Smooth muscle cell (in vitro differentiated cells): ENCODE measurements at regions not wholly inside any gene's neighbourhood (a gene's known extent, or its start where the extent isn't known, plus 50 kb on each side); places are given as distances from the start of the nearest gene placed in this dataset.

Experiments used
- DNase-seq: peaks from one replicate; lab custom pipeline; 2025; ENCODE audit not compliant: unreplicated experiment; lab: John Stamatoyannopoulos, UW
- H2AFZ ChIP-seq: fragments of 200-600 bp; sonication (generic); 2 replicates; pipeline ENCODE4 v1.6.0; 2016; ENCODE audit warnings: antibody characterized with exemption, low read depth, mild to moderate bottlenecking
- H3F3A ChIP-seq: fragments of 200-600 bp; sonication (generic); 2 replicates; pipeline ENCODE4 v1.6.0; 2017; ENCODE audit warnings: antibody characterized with exemption, low read depth
- H3K27ac ChIP-seq: fragments of 200-600 bp; sonication (generic); 2 replicates; pipeline ENCODE4 v1.5.1; 2016; ENCODE audit warnings: low read depth, mild to moderate bottlenecking
- H3K27me3 ChIP-seq: fragments of 200-600 bp; sonication (generic); 2 replicates; pipeline ENCODE4 v1.6.1; 2016; ENCODE audit warnings: low read depth, mild to moderate bottlenecking
- H3K36me3 ChIP-seq: fragments of 200-600 bp; sonication (generic); 2 replicates; pipeline ENCODE4 v1.5.1; 2016; ENCODE audit warnings: low read depth
- H3K4me1 ChIP-seq: fragments of 200-600 bp; sonication (generic); 2 replicates; pipeline ENCODE4 v1.5.1; 2016; ENCODE audit warnings: low read depth
- H3K4me2 ChIP-seq: fragments of 200-600 bp; sonication (generic); 2 replicates; pipeline ENCODE4 v1.6.0; 2016; ENCODE audit warnings: mild to moderate bottlenecking
- H3K4me3 ChIP-seq: fragments of 200-600 bp; sonication (generic); 2 replicates; pipeline ENCODE4 v1.5.1; 2016; ENCODE audit warnings: mild to moderate bottlenecking
- H3K79me2 ChIP-seq: fragments of 200-600 bp; sonication (generic); 2 replicates; pipeline ENCODE4 v1.6.0; 2016; ENCODE audit warnings: low read depth, mild to moderate bottlenecking
- H3K9ac ChIP-seq: fragments of 200-600 bp; sonication (generic); 2 replicates; pipeline ENCODE4 v1.6.0; 2016; ENCODE audit warnings: low read depth
- H3K9me3 ChIP-seq: fragments of 200-600 bp; sonication (generic); replicated peaks from 2 replicates; pipeline ENCODE4 v1.5.1; 2016; ENCODE audit warnings: low read depth
- H4K20me1 ChIP-seq: fragments of 200-600 bp; sonication (generic); 2 replicates; pipeline ENCODE4 v1.6.0; 2016; ENCODE audit warnings: low read depth
- WGBS: methylation state at CpG from one replicate; pipeline ENCODE4 v1.1.7; 2016; ENCODE audit warnings: low lambda C conversion rate; 5-methylcytosine and 5-hydroxymethylcytosine counted together
- TF ChIP-seq, protein P1 (sequence below): fragments of 200-600 bp; sonication (generic); IDR thresholded peaks from 2 replicates; pipeline ENCODE4 v1.5.1; 2017; ENCODE audit warnings: borderline replicate concordance, mild to moderate bottlenecking, antibody characterized with exemption; ENCODE audit not compliant: insufficient read depth, poor library complexity, severe bottlenecking

DNA sequence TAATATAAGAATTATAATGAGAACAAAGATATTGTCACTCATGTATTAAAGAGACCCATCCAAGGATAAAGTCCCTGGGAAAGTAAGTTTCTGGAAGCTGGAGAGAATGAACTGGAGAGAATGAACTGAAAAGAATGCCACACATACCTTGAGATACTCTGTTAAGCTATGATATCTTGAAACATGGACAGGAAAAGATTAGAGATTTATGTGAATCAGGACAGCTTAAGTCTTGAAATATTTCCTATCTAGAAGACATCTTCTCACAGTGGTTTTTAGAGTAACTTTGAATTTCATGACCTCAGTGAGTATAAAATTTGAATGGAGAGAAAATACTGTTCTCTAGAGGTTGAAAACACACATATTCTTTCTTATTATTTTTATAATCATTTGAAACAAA, 201.3 kb upstream of the HMCN1 start:
- Histone ChIP-seq H3K9me3 (no peaks in the 10 kb centered on the region), H3K36me3 (no peaks in the 10 kb centered on the region), H3K4me1 (peaks cover 16% of the 10 kb centered on the region), H4K20me1 (no peaks in the 10 kb centered on the region), H3F3A (no peaks in the 10 kb centered on the region), H3K27me3 (no peaks in the 10 kb centered on the region), H3K4me3 (no peak overlapping the region), H3K27ac (peak overlapping the region; percentile 55), H2AFZ (peak overlapping the region; percentile 52), H3K9ac (no peak overlapping the region), H3K4me2 (peak overlapping the region; percentile 68), H3K79me2 (no peaks in the 10 kb centered on the region)
- TF ChIP-seq, protein P1, sequence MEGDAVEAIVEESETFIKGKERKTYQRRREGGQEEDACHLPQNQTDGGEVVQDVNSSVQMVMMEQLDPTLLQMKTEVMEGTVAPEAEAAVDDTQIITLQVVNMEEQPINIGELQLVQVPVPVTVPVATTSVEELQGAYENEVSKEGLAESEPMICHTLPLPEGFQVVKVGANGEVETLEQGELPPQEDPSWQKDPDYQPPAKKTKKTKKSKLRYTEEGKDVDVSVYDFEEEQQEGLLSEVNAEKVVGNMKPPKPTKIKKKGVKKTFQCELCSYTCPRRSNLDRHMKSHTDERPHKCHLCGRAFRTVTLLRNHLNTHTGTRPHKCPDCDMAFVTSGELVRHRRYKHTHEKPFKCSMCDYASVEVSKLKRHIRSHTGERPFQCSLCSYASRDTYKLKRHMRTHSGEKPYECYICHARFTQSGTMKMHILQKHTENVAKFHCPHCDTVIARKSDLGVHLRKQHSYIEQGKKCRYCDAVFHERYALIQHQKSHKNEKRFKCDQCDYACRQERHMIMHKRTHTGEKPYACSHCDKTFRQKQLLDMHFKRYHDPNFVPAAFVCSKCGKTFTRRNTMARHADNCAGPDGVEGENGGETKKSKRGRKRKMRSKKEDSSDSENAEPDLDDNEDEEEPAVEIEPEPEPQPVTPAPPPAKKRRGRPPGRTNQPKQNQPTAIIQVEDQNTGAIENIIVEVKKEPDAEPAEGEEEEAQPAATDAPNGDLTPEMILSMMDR, result no peak
- DNase-seq, result no peak

DNA sequence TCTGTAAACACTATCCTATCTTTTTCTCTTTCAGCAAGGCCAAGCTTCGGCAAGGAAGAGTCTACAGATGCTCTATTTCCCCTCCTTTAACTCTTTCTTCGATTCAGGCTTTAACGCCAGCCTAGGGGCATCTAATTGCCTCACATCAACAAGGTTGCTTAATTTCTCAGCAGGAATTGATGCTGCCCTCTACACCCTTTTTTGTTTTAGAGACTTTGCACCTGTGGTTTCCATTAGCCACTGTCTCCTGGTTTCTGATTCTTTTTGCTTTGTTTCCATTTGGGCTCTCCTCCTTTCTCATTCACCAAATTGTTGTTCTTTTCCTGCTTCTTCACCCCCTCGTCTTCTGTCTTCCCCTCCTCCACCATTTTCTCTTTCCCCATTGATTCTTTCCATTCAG, 202.4 kb upstream of the HMCN1 start:
- Histone ChIP-seq H3F3A (no peaks in the 10 kb centered on the region), H3K4me3 (no peak overlapping the region), H3K9me3 (no peaks in the 10 kb centered on the region), H4K20me1 (no peaks in the 10 kb centered on the region), H2AFZ (no peak overlapping the region), H3K4me1 (peaks cover 16% of the 10 kb centered on the region), H3K9ac (no peak overlapping the region), H3K27me3 (no peaks in the 10 kb centered on the region), H3K36me3 (no peaks in the 10 kb centered on the region), H3K27ac (no peak overlapping the region), H3K79me2 (no peaks in the 10 kb centered on the region), H3K4me2 (no peak overlapping the region)
- 92% methylated on average over 4 of the region's 4 CpGs for WGBS
- DNase-seq, result no peak
- TF ChIP-seq, protein P1, result no peak

DNA sequence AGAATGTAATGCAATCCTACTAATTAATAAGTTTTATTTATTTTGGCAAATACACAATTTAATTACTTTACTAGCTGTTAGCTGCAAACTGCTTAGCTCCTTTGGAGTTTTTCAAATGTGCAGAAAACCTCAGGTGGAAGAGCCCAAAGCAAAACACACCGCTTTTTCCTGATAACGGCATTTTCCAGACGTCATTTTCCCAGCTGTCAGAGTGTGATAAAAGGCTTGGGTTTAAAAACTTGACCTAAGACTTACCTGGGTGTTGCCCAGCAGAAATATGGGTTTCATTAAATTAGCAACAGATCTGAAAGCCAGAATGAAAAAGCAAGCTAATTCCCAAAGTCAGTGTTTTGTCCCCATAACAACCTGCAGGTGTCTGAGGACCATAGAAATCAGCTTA, 204.0 kb upstream of the HMCN1 start:
- no peak overlapping the region for H3K4me3 ChIP-seq
- 89% methylated on average over 3 of the region's 3 CpGs for WGBS
- peaks cover 16% of the 10 kb centered on the region for H3K4me1 ChIP-seq
- H4K20me1 ChIP-seq, result no peaks in the 10 kb centered on the region
- no peaks in the 10 kb centered on the region for H3K36me3 ChIP-seq
- TF ChIP-seq, protein P1, result no peak
- no peaks in the 10 kb centered on the region for H3K79me2 ChIP-seq
- no peaks in the 10 kb centered on the region for H3K27me3 ChIP-seq
- no peak overlapping the region for H2AFZ ChIP-seq
- no peak overlapping the region for H3K27ac ChIP-seq
- no peaks in the 10 kb centered on the region for H3F3A ChIP-seq
- H3K4me2 ChIP-seq, result no peak overlapping the region
- DNase-seq, result no peak
- no peaks in the 10 kb centered on the region for H3K9me3 ChIP-seq
- no peak overlapping the region for H3K9ac ChIP-seq

DNA sequence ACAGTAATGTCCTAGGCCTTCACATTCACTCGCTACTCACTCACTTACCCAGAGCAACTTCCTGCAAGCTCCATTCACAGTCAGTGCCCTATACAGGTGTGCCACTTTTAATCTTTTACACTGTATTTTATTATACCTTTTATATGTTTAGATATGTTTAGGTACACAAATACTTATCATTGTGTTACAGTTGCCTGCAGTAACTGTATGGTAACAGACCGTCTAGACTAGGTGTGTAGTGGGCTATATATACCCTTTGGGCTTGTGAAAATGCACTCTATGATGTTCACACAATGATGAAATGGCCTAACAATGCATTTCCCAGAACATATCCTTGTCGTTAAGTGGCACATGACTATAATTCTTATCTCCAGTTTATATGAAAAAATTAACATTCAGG, 204.5 kb upstream of the HMCN1 start:
- 94% methylated on average over 3 of the region's 3 CpGs for WGBS
- Histone ChIP-seq H3F3A (no peaks in the 10 kb centered on the region), H3K9me3 (no peaks in the 10 kb centered on the region), H4K20me1 (no peaks in the 10 kb centered on the region), H3K27me3 (no peaks in the 10 kb centered on the region), H3K4me2 (no peak overlapping the region), H3K4me3 (no peak overlapping the region), H2AFZ (no peak overlapping the region), H3K36me3 (no peaks in the 10 kb centered on the region), H3K79me2 (no peaks in the 10 kb centered on the region), H3K4me1 (peaks cover 16% of the 10 kb centered on the region), H3K27ac (no peak overlapping the region), H3K9ac (no peak overlapping the region)
- no peak for DNase-seq
- TF ChIP-seq, protein P1, result no peak
